Esophagus muscularis mucosa (tissue), 4 donors: ENCODE measurements at regions not wholly inside any gene's neighbourhood (a gene's known extent, or its start where the extent isn't known, plus 50 kb on each side); places are given as distances from the start of the nearest gene placed in this dataset.

ENCODE experiments used
- EP300 ChIP-seq: sonication (generic); formaldehyde crosslinking; IDR thresholded peaks from one replicate; pipeline ENCODE4 v1.6.1; 2017; ENCODE audit warnings: antibody characterized with exemption
- POLR2A ChIP-seq: fragments of 450-650 bp; IDR thresholded peaks from one replicate; pipeline ENCODE4 v1.6.1; 2017; ENCODE audit warnings: antibody characterized with exemption, moderate library complexity, mild to moderate bottlenecking, low read depth
- POLR2AphosphoS5 ChIP-seq, 2 donors: sonication (generic); formaldehyde crosslinking; IDR thresholded peaks; one replicate each; pipeline ENCODE4 v1.6.1; 2017; ENCODE audit warnings: antibody characterized with exemption in 2 of 2
- TF ChIP-seq, protein P1 (sequence below), 3 experiments: fragments of 200-600 bp in 2 of 3; fragments of 450-650 bp in 1 of 3; sonication (generic) in 2 of 3; IDR thresholded peaks; one replicate each; pipeline ENCODE4 v1.5.1; 2017 to 2019; ENCODE audit warnings: antibody characterized with exemption in 3 of 3, mild to moderate bottlenecking in 2 of 3, moderate library complexity in 1 of 3

DNA sequence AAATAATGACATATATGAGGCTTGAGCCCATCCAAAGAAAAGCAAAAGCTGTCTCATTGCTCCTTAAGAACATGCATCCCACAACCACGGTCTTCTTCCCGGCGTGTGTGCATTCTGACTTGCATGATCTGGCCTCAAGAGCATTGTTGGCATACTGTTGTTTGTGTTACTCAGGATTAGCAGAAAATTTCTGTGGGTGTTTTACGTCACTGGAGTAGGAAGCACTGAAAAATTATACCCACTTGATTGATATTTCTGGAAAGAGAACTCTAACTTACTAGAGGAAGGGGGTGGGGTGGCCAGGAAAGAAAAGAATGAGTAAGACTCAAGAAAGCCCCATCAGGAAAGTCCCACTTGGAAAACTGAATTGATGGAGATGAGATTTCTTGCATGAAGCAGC lies 326.2 kb upstream of the PRDM1 start:
- TF ChIP-seq EP300 (no peak), POLR2A (no peak), POLR2AphosphoS5 (IDR thresholded peaks at IDR 0.05) (no peak)
- TF ChIP-seq, protein P1, sequence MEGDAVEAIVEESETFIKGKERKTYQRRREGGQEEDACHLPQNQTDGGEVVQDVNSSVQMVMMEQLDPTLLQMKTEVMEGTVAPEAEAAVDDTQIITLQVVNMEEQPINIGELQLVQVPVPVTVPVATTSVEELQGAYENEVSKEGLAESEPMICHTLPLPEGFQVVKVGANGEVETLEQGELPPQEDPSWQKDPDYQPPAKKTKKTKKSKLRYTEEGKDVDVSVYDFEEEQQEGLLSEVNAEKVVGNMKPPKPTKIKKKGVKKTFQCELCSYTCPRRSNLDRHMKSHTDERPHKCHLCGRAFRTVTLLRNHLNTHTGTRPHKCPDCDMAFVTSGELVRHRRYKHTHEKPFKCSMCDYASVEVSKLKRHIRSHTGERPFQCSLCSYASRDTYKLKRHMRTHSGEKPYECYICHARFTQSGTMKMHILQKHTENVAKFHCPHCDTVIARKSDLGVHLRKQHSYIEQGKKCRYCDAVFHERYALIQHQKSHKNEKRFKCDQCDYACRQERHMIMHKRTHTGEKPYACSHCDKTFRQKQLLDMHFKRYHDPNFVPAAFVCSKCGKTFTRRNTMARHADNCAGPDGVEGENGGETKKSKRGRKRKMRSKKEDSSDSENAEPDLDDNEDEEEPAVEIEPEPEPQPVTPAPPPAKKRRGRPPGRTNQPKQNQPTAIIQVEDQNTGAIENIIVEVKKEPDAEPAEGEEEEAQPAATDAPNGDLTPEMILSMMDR (IDR thresholded peaks at IDR 0.05), result no peak
